Spleen (tissue), 11 donors: ENCODE measurements at regions not wholly inside any gene's neighbourhood (a gene's known extent, or its start where the extent isn't known, plus 50 kb on each side); places are given as distances from the start of the nearest gene placed in this dataset.

ENCODE experiments used
- DNase-seq: peaks from one replicate; pipeline ENCODE4 v3.0.0-alpha.2; 2020
- H3K27ac ChIP-seq, 8 donors: fragments of 200-600 bp; sonication (generic) in 7 of 8; 1 replicate in 4 of 8; 2 replicates in 4 of 8; pipeline versions ENCODE4 v1.5.0 to v1.8.0; 2016 to 2021; ENCODE audit warnings: inconsistent platforms in 4 of 8, mild to moderate bottlenecking in 4 of 8, moderate library complexity in 1 of 8
- H3K27me3 ChIP-seq, 7 donors: fragments of 200-600 bp; sonication (generic) in 6 of 7; replicated peaks in 1 of 7; 1 replicate in 4 of 7; 2 replicates in 3 of 7; pipeline versions ENCODE4 v1.5.0 to v1.8.0; 2016 to 2021; ENCODE audit warnings: inconsistent platforms in 3 of 7, mild to moderate bottlenecking in 1 of 7
- H3K36me3 ChIP-seq, 6 donors: fragments of 200-600 bp; sonication (generic) in 5 of 6; 1 replicate in 4 of 6; 2 replicates in 2 of 6; pipeline versions ENCODE4 v1.5.0 to v1.8.0; 2016 to 2021; ENCODE audit warnings: inconsistent platforms in 2 of 6
- H3K4me1 ChIP-seq, 6 donors: fragments of 200-600 bp; sonication (generic) in 5 of 6; 1 replicate in 3 of 6; 2 replicates in 3 of 6; pipeline versions ENCODE4 v1.5.0 to v1.8.0; 2016 to 2021; ENCODE audit warnings: inconsistent platforms in 3 of 6
- H3K4me3 ChIP-seq, 8 donors: fragments of 200-600 bp; sonication (generic) in 7 of 8; 1 replicate in 4 of 8; 2 replicates in 4 of 8; pipeline versions ENCODE4 v1.5.0 to v1.8.0; 2016 to 2021; ENCODE audit warnings: inconsistent platforms in 4 of 8, mild to moderate bottlenecking in 4 of 8, moderate library complexity in 2 of 8
- H3K9me3 ChIP-seq, 8 donors: fragments of 200-600 bp; sonication (generic) in 7 of 8; 1 replicate in 4 of 8; 2 replicates in 4 of 8; pipeline versions ENCODE4 v1.5.0 to v1.8.0; 2016 to 2021; ENCODE audit warnings: inconsistent platforms in 4 of 8
- POLR2A ChIP-seq, 3 donors: fragments of 450-650 bp; IDR thresholded peaks; one replicate each; pipeline ENCODE4 v1.5.1; 2017; ENCODE audit warnings: antibody characterized with exemption in 3 of 3, mild to moderate bottlenecking in 1 of 3
- POLR2AphosphoS5 ChIP-seq, 3 donors: sonication (generic); formaldehyde crosslinking; IDR thresholded peaks; one replicate each; pipeline ENCODE4 v1.5.1; 2017; ENCODE audit warnings: antibody characterized with exemption in 3 of 3
- WGBS, 5 donors: extraction: QIAGEN DNeasy Blood & Tissue Kit in 3 of 5; methylation state at CpG; one replicate each; pipeline versions ENCODE4 v1.1.5 to v1.1.7; 2013 to 2018; 5-methylcytosine and 5-hydroxymethylcytosine counted together
- intact Hi-C: fragments of 100-400 bp; cut with DNase I; formaldehyde crosslinking; loops from one replicate; pipeline ENCODE4 v1.15.0; 2023; ENCODE audit warnings: low total_unique reads
- TF ChIP-seq, protein P1 (sequence below), 11 experiments: fragments of 200-600 bp in 7 of 11; fragments of 450-650 bp in 4 of 11; sonication (generic) in 4 of 11; IDR thresholded peaks in 8 of 11; conservative IDR thresholded peaks in 3 of 11; 1 replicate in 7 of 11; 2 replicates in 4 of 11; pipeline versions ENCODE4 v1.4.0 to v1.8.0; 2016 to 2021; ENCODE audit warnings: antibody characterized with exemption in 11 of 11, inconsistent platforms in 4 of 11, mild to moderate bottlenecking in 1 of 11
- donor health status: healthy with polysubstance abuse.
- donor health status: DM: no; HTN: no; CAD: no; lungs with moderate emphysema.
- donor health status: DM: no; HTN: no; CAD: no.
- donor health status: Bipolar disorder and iron deficiency.
- donor health status: healthy.
- donor health status: DM: no; HTN: no; CAD: no.
- donor health status: DM: yes; HTN: yes; CAD: no.

DNA sequence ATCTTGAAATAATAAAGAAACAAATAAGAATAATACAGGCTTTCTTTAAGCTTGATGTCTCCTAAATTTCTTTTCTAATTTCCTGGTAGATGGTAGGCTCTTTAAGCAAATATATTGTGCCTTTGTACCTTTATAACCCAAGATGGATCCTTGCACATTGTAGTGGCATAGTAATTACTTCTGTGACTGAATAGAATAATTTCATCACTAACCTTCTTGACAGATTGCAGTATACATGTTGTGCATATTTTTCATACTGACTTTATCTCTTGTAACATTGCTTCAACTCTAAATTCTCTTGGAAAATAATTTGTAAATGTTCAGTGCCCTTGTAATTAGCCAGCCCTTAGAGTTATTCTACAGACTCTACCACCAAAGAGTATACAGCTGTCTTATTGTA, 1433.8 kb upstream of the GBE1 start:
- H3K27me3 ChIP-seq: no peaks in the 10 kb centered on the region
- H3K9me3 ChIP-seq: peaks cover 0 to 10% (median 4%) of the 10 kb centered on the region in 8 donors
- H3K4me3 ChIP-seq: no peak overlapping the region
- intact Hi-C loops: no loop called here
- no peak for DNase-seq
- H3K36me3 ChIP-seq: no peaks in the 10 kb centered on the region
- no peaks in the 10 kb centered on the region for H3K4me1 ChIP-seq
- no peak overlapping the region for H3K27ac ChIP-seq
- TF ChIP-seq POLR2AphosphoS5 (IDR thresholded peaks at IDR 0.05) (no peak), POLR2A (IDR thresholded peaks at IDR 0.05) (no peak)
- TF ChIP-seq, protein P1, sequence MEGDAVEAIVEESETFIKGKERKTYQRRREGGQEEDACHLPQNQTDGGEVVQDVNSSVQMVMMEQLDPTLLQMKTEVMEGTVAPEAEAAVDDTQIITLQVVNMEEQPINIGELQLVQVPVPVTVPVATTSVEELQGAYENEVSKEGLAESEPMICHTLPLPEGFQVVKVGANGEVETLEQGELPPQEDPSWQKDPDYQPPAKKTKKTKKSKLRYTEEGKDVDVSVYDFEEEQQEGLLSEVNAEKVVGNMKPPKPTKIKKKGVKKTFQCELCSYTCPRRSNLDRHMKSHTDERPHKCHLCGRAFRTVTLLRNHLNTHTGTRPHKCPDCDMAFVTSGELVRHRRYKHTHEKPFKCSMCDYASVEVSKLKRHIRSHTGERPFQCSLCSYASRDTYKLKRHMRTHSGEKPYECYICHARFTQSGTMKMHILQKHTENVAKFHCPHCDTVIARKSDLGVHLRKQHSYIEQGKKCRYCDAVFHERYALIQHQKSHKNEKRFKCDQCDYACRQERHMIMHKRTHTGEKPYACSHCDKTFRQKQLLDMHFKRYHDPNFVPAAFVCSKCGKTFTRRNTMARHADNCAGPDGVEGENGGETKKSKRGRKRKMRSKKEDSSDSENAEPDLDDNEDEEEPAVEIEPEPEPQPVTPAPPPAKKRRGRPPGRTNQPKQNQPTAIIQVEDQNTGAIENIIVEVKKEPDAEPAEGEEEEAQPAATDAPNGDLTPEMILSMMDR (IDR thresholded peaks at IDR 0.05 in 8 of 11, conservative IDR thresholded peaks at IDR 0.05 in 3 of 11): no peak

DNA sequence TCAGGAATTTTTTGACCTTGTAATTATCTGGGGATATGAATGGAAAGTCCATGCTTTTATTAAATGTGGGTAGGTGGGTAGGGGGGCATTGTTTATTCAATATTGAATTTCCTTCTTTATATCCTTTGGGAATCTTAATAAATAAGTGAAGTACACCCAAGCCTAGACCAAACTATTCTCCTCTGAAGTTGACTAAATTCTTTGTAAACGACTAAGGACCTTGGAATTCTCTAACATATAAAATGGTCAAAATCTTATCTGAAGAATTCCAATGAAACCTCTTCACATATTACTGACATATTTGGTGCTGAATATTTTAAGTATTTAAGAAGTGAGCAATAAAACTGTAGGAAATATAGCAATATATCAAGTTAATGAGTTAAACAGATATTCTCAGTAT, 1432.1 kb upstream of the GBE1 start:
- H3K4me1 ChIP-seq: no peaks in the 10 kb centered on the region
- peaks cover 0 to 10% (median 4%) of the 10 kb centered on the region in 8 donors for H3K9me3 ChIP-seq
- H3K27ac ChIP-seq: no peak overlapping the region
- intact Hi-C loops: no loop called here
- no peak for DNase-seq
- WGBS, 5 donors: 77 to 83% (median 79%) methylated on average over 1 of the region's 1 CpG
- H3K36me3 ChIP-seq: no peaks in the 10 kb centered on the region
- no peak overlapping the region for H3K4me3 ChIP-seq
- no peak for TF ChIP-seq POLR2AphosphoS5 (IDR thresholded peaks at IDR 0.05)
- TF ChIP-seq, protein P1 (IDR thresholded peaks at IDR 0.05 in 8 of 11, conservative IDR thresholded peaks at IDR 0.05 in 3 of 11): no peak
- no peak for TF ChIP-seq POLR2A (IDR thresholded peaks at IDR 0.05)
- no peaks in the 10 kb centered on the region for H3K27me3 ChIP-seq

DNA sequence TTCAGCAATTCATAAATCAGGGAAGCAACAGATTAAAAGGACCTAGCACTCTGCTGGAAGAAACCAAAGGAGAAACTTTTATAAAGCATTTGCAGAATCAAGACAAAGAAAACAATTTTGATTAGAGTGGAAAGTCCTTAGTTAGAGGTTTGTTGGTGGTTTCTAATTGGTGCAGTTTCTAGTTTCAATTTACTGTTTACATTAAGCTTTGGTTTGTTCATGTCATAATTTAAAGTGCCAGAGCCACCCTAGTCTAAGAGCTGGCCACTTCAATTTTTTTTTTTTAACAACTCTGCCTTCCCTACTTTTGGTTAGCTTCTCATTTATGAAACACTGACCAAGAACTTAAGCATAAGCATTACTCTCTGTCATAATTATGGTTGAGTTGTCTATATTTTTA, 1428.2 kb upstream of the GBE1 start:
- intact Hi-C loops: no loop called here
- no peak overlapping the region for H3K4me3 ChIP-seq
- no peak for DNase-seq
- no peaks in the 10 kb centered on the region for H3K36me3 ChIP-seq
- no peak for TF ChIP-seq POLR2A (IDR thresholded peaks at IDR 0.05)
- TF ChIP-seq POLR2AphosphoS5 (IDR thresholded peaks at IDR 0.05): no peak
- TF ChIP-seq, protein P1 (IDR thresholded peaks at IDR 0.05 in 8 of 11, conservative IDR thresholded peaks at IDR 0.05 in 3 of 11): no peak
- H3K4me1 ChIP-seq: no peaks in the 10 kb centered on the region
- no peak overlapping the region for H3K27ac ChIP-seq
- no peaks in the 10 kb centered on the region for H3K27me3 ChIP-seq
- peaks cover 0 to 28% (median 19%) of the 10 kb centered on the region in 8 donors for H3K9me3 ChIP-seq

DNA sequence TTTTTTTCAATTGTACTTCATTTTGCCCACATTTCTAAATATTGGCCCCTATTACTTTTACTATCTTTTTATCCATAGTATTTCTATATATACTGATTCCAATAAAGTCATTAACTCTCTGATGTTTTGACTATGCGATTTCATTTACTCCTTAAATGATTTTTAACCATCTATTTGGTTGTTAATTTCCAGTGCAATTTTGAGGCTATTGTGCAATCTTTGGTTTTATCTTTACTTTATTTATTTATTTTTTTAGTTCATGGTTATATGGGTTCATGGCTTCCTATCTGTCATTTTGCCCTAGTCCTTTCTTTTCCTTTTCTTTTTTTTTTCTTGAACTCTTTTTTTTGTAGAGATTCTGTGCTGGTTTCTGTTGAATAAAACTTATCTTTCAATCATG, 1408.0 kb upstream of the GBE1 start:
- no peak for DNase-seq
- H3K27ac ChIP-seq: no peak overlapping the region
- no peak overlapping the region for H3K4me3 ChIP-seq
- no peak for TF ChIP-seq POLR2AphosphoS5 (IDR thresholded peaks at IDR 0.05)
- TF ChIP-seq, protein P1 (IDR thresholded peaks at IDR 0.05 in 8 of 11, conservative IDR thresholded peaks at IDR 0.05 in 3 of 11): no peak
- TF ChIP-seq POLR2A (IDR thresholded peaks at IDR 0.05): no peak
- no peaks in the 10 kb centered on the region for H3K27me3 ChIP-seq
- intact Hi-C loops: no loop called here
- H3K9me3 ChIP-seq: peaks cover 0 to 7% (median 2%) of the 10 kb centered on the region in 8 donors
- no peaks in the 10 kb centered on the region for H3K4me1 ChIP-seq
- 84 to 100% (median 90%) methylated on average over 1 of the region's 1 CpG for WGBS, 5 donors
- no peaks in the 10 kb centered on the region for H3K36me3 ChIP-seq
